ENCODE measurements at regions not wholly inside any gene's neighbourhood (a gene's known extent, or its start where the extent isn't known, plus 50 kb on each side); places are given as distances from the start of the nearest gene placed in this dataset.
"Not testable (repeated sequence)": the region's sequence is repeated elsewhere in the genome, so short reads cannot be mapped to it uniquely, and the experiment has no call there.

GRCh38 chr4:149988087-149988410 is 90.2 kb upstream of the DCLK2 start:
- no peak for DNase-seq

GRCh38 chr4:149993030-149993429 is 85.2 kb upstream of the DCLK2 start:
- no peak for DNase-seq

DNA sequence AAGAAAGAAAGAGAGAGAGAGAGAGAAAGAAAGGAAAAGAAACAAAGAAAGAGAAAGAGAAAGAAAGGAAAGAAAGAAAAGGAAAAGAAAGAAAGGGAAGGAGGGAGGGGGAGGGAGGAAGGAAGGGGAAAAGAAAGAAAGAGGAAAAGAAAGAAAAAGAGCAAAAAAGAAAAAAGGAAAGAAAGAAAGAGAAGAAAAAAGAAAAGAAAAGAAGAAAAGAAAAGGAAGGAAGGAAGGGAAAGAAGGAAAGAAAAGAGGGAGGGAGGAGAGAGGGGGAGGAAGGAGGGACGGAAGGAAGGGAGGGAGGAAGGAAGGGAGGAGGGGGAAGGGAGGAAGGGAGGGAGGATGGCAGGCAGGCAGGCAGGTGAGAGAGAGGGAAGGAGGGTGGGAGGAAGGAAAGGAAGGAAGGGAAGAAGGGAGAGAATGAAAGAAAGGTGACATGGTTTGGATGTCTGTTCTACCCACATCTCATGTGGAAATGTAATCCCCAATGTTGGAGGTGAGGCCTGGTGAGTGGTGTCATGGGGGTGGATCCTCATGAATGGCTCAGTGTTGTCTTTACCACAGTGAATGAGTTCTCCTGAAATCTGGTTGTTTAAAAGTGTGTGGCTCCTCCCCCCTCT is 83.0 kb upstream of the DCLK2 start:
- no peak for DNase-seq

DNA sequence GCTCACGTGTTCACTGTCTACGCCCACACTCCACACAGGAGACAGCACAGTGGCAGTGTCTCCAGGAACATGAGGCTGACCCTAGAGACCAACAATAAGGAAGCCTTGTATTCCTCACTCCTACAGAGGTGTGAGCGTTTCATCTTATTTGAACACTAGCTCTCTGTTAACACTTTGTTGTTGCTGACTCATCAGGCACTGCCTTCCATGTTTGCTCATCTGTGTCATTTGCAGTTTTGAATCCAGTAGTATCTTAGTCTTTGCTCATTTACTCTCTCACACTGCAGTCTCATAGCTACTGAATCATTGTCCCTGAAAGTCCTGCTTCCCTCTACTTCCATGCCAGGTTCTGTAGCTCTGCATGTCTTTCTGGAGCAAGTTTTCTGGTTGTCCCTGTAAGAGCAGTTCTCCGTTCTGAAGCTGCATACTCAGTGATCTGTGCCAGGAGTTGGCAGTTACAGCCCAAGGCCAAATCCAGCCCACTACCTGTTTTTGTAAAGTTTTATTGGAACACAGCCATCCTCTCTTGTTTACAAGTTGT is 80.3 kb upstream of the DCLK2 start:
- DNase-seq = no peak

- no peak for DNase-seq
These were observed 78.7 kb upstream of the DCLK2 start for GRCh38 chr4:149999485-150000074.

GRCh38 chr4:150001815-150002214 is 76.4 kb upstream of the DCLK2 start:
- no peak for DNase-seq

GRCh38 chr4:150002561-150002960 is 75.7 kb upstream of the DCLK2 start:
- DNase-seq = no peak

DNA sequence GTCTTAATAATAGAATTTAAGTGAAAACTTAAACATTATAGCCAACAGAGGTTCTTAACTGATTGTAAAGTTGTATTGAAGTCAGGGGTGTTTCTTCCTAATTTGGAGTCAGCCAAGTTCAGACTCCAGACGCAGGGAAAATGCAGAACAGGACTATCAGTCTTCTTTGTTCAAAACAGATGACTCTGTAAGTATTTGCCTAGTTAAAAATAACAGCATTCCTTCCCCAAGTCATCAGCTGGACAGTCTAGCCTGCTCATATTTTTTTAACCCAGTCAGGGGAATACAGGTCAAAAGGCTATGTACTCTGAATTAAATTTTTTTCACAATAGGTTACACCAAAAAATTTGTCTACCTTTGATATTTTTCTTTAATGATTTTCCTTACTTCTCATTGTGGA is 73.8 kb upstream of the DCLK2 start:
- DNase-seq = no peak

DNA sequence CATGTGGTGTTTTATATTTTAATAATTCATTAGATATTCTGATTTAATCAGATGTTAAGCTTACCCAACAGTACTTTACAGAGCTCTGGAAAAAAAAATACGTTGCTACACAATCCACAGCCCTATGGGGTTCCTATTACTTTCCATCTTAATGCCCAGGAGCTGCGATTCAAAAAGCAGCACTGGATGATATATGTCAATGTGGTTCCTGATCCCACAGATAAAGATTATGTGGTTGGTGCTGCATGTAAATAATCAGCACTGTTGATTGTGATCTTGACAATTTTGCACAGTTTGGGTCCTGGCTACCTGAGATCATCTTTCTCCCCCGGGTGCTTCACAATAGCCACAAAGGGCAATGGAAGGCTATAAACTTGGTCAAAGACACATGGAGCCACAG is 72.7 kb upstream of the DCLK2 start:
- no peak for DNase-seq

DNA sequence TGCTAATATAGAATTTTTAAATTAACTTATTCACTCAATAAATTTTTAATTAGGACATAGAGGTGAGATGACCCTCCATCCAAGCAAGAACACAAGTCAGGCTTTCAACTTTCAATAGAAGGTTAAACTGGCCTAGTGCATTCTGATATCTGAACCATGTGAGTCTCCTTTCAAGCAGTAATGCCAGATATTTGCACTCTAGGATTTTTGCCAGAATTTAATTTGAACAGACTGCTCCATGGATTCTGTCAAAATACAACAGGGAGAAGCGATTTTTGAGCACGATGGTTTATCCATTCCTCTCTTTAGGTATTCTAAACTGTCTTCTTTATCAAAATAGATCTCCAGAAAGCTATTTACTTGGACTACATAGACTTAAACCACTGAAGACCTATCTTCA is 72.0 kb upstream of the DCLK2 start:
- no peak for DNase-seq

GRCh38 chr4:150007512-150007911 is 70.7 kb upstream of the DCLK2 start:
- DNase-seq = no peak

- no peak for DNase-seq
These were observed 69.7 kb upstream of the DCLK2 start for GRCh38 chr4:150008546-150008945.

GRCh38 chr4:150009533-150009932 is 68.7 kb upstream of the DCLK2 start:
- no peak for DNase-seq

DNA sequence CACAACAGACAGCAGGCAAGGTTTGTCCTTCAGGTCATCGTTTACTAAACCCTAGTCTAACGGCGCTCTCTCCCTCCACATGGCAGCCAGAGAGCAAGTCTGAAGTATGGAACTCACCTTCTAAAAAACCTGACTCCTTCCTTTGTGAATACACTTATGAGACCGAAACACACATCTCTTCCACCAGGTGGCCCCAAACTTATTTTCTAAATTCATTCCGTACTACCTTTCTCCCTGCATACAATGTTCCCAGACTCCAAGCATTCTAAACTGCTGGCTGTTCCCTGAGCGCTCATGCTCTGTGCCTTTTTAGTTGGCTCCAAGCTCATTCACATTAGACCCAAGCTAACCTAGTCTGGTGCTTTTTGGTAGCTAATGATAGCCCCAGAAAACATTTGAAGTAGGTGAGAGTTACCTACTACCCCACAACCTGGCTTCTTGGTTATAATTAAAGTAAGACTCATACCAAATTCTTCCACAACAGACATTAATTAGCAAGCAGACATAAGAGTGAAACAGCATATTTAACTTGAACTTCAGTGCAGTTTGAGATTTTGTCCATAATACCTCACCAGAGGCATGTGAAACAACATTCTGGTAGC is 67.6 kb upstream of the DCLK2 start:
- DNase-seq = no peak

GRCh38 chr4:150012851-150013360 is 65.3 kb upstream of the DCLK2 start:
- DNase-seq = no peak

GRCh38 chr4:150015910-150016309 is 62.3 kb upstream of the DCLK2 start:
- DNase-seq = not testable (repeated sequence)

GRCh38 chr4:150016621-150017020 is 61.6 kb upstream of the DCLK2 start:
- DNase-seq = not testable (repeated sequence)

GRCh38 chr4:150018257-150018656 is 60.0 kb upstream of the DCLK2 start:
- DNase-seq = no peak

- no peak for DNase-seq
These were observed 56.8 kb upstream of the DCLK2 start for GRCh38 chr4:150021483-150021882.

DNA sequence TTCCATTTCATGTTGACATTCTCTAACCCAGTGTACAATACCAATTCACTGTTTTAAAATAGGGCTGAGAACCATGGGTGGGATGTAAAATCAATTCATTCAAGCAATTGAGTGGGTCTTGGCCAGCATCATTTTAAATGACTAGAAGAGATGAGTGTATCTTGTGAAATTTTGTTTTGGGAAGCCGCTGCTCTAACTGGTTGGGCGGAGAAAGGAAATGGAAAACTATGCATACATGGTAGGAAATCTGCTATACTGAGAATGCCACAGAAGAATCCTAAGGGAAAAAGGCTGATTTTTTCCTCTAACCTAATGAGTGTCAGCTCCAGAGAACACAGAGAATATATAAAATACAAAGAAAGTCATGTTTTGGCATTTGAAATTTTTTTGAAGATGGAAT is 54.8 kb upstream of the DCLK2 start:
- no peak for DNase-seq

GRCh38 chr4:150026987-150027386 is 51.3 kb upstream of the DCLK2 start:
- DNase-seq = not testable (repeated sequence)
